NCI-H2107 treated with DMSO at 0.1 percent for 48 hours (cell line): ENCODE measurements at regions not wholly inside any gene's neighbourhood (a gene's known extent, or its start where the extent isn't known, plus 50 kb on each side); places are given as distances from the start of the nearest gene placed in this dataset.

Source experiments
- DNase-seq: peaks from one replicate; lab custom pipeline; 2025; ENCODE audit not compliant: unreplicated experiment; lab: John Stamatoyannopoulos, UW

DNA sequence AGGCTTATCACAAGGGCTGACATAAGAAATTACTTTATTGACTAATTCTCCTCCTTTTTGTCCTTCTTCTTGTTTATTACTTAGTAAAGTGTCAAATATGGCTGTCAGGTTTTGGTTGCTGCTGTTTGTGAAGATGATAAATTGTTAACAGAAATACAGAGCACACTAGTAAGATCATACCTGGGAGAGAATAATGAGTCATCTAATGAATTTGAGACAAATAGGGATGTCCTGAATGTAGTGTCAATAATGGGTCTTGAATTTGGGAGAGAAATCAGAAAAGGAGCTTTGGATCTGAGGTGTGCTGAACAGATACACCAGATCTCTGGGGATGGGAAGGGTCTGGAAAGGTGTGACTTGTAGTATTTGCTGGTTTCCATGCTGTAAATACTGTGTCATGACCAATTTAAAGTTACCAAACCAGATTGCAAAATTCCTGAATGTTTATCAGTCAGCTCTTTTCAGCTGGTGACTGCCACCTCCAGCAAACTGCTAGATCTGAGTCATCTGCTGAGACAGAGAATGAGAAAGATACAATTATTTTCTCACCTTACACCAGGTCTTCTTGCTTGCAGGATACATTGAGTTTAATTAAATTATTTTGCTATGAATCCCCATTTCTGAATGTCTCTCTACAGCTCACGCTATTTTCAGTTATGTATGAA lies 76.7 kb upstream of the SATB1 start:
- no peak for DNase-seq

DNA sequence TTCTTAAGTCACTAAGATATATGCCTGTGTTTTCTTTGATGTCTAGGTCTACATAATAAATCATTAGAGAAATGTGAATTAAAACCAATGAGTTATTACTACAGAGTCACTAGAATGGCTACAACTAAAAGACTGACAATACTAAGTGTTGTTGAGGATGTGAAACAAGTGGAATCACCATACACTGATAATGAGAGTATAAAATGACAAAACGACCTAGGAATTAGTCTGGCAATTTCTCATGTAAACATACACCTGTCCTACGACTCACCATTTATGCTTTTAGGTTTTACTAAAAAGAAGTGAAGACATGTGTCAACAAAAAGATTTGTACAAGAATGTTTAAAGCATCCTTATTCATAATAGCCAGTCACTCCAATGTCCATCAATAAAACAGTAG lies 75.2 kb upstream of the SATB1 start:
- DNase-seq, result no peak

DNA sequence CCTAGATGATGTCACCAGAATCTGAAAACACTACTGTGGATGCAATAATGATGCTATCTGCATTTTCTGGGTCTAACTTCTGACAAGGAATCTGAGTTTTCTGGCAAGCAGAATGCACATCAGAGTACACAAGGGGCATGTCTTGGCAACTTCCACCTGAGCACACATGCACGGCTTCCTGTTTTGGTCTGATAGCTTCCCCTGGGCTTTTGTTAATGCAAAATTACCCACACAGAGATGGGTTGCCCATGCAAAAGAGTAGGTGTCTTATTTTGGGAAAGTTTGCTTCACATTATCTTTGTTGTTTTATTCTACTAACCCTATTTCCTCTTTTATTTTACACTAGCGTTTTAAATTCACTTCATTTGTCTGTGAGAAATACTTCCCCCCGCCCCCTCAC lies 74.2 kb upstream of the SATB1 start:
- DNase-seq, result no peak

DNA sequence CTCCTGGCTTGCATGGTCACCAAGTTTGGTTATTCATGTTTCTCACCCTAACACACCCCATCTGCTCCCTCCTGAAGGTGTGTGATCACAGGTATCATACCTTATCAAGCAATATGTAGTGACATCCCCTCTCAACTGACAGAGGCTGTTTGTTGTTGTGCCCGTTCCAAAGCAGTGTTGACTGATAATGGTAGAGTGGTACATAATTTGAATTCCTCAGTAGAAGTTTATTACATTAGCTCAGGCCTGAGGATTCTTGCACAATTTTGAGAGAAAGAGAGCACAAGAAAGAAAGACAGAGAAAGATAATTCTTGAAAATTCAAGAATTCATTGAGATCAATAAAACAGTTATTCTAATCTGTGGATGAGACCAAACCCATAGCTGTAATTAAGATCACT lies 69.1 kb upstream of the SATB1 start:
- DNase-seq, result no peak

DNA sequence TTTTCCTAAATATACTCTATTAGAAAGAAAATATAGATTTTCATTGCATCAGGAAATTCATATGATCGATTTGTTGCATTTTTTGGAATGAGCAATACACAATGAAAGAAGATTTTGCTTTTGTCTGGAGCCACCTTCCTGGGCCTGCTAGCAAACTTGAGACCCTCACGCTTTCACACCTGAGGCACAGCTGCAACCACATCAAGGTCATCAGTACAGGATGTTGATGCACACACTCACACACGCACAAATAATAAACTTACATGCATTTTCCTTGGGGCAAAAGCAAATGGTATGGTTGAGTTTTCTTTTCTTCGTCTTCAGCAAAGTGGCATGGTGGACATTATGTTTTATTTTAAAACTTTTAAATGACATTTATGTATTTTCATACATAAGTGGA lies 64.8 kb upstream of the SATB1 start:
- DNase-seq, result no peak

DNA sequence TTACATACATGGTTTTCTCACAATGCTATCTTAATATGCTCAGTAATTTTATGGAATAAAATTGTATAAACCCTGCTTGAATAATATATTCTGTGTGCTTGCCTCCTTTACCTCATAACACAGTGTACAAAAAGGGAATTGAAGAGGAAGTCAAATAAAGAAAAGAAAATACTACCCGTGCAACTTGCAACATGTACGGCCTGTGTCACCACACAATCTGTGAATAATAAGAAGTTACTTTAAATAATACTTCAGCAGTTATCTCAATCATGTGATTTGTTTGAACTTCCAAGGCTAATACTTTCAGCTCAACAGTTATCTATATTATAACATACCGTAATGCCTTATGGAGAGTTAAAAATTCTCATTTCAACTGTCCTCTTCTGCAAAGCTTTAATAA lies 58.1 kb upstream of the SATB1 start:
- DNase-seq, result no peak

DNA sequence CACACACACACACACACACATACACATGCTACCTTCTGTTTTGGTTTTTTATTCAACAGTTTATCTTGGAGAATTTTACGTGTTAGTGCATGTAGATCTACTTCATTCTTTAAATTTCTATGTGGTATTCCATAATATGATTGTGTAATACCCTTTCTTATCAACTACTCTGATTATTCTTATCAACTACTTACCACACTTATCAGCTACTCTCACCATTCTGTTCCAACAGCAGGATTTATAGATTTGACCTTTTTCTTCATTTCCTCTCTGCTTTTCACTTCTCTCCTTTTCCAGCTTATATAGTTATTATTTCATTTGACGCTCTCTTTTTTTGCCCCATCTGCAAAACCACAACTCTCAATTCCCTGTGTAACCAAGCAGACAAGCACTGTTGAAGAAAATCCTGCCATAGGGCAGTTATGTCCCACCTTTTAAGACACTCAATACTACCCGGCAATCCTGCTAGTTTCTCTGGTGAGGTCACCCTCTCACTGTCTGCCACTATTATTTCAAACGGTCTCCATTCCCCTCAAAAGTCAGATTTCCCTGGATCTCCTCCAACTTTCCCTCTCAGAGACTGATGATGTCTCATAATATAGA lies 56.9 kb upstream of the SATB1 start:
- DNase-seq, result no peak

DNA sequence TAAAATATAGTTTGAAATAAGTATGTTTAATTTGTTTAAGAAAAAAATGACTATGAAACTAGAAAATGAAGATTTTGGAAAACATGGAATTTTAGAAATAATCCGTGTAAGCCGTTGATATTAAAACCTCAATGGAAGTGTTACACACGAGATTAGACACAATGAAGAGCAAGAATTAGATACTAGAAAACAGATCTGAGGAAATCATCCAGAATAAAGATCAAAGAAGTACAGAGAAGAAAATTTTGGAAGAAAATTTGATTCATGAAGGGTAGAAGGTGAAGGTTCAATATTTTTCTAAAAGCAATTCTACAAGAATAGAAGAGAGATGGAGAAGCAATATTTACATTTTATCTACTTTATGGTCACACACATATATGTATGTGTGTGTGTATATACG lies 52.5 kb upstream of the SATB1 start:
- no peak for DNase-seq
